Endodermal cell (in vitro differentiated cells): ENCODE measurements at regions not wholly inside any gene's neighbourhood (a gene's known extent, or its start where the extent isn't known, plus 50 kb on each side); places are given as distances from the start of the nearest gene placed in this dataset.

Experiments
- DNase-seq: peaks from one replicate; pipeline ENCODE4 v3.0.0-alpha.2; 2017
- H3K27ac ChIP-seq: 2 replicates; pipeline ENCODE4 v1.5.1; 2013; ENCODE audit warnings: mild to moderate bottlenecking, low read depth, low read length, moderate library complexity
- H3K27me3 ChIP-seq: 2 replicates; pipeline ENCODE4 v1.6.1; 2013; ENCODE audit warnings: mild to moderate bottlenecking, low read length, moderate library complexity; ENCODE audit not compliant: insufficient read depth, control insufficient read depth, poor library complexity, severe bottlenecking
- H3K36me3 ChIP-seq: 2 replicates; pipeline ENCODE4 v1.7.0; 2013; ENCODE audit warnings: mild to moderate bottlenecking, low read length, moderate library complexity; ENCODE audit not compliant: control insufficient read depth, insufficient read depth
- H3K4me1 ChIP-seq: one replicate; pipeline ENCODE4 v1.7.0; 2013; ENCODE audit warnings: low read length; ENCODE audit not compliant: control insufficient read depth, insufficient read depth
- H3K4me3 ChIP-seq: 2 replicates; pipeline ENCODE4 v1.5.1; 2013; ENCODE audit warnings: mild to moderate bottlenecking, low read length, moderate library complexity
- H3K9ac ChIP-seq: 2 replicates; pipeline ENCODE4 v1.6.1; 2013; ENCODE audit warnings: mild to moderate bottlenecking, low read length, moderate library complexity; ENCODE audit not compliant: poor library complexity, severe bottlenecking; ENCODE audit errors: extremely low read depth
- H3K9me3 ChIP-seq: 2 replicates; pipeline ENCODE4 v1.6.1; 2013; ENCODE audit warnings: mild to moderate bottlenecking, low read length, moderate library complexity; ENCODE audit not compliant: control insufficient read depth
- H3K27ac Mint-ChIP-seq: 2 replicates; pipeline ENCODE4 v1.8.0; 2020; ENCODE audit warnings: mixed read lengths
- H3K27me3 Mint-ChIP-seq: 2 replicates; pipeline ENCODE4 v1.8.0; 2021; ENCODE audit warnings: mild to moderate bottlenecking, mixed read lengths; ENCODE audit not compliant: insufficient read depth
- H3K36me3 Mint-ChIP-seq: 2 replicates; pipeline ENCODE4 v1.8.0; 2020; ENCODE audit warnings: low read depth, mixed read lengths
- H3K4me1 Mint-ChIP-seq: 2 replicates; pipeline ENCODE4 v1.8.0; 2020; ENCODE audit warnings: mixed read lengths
- H3K4me3 Mint-ChIP-seq: 2 replicates; pipeline ENCODE4 v1.8.0; 2020; ENCODE audit warnings: mild to moderate bottlenecking, moderate library complexity, mixed read lengths
- H3K9me3 Mint-ChIP-seq: 2 replicates; pipeline ENCODE4 v1.8.0; 2020; ENCODE audit warnings: mild to moderate bottlenecking, mixed read lengths
- whole genome bisulfite sequencing, 2 experiments: methylation state at CpG; one replicate each; pipeline versions ENCODE4 v1.1.5 to v1.1.7; 2013; ENCODE audit warnings: missing lambda C conversion rate in 2 of 2, mixed read lengths in 1 of 2; ENCODE audit not compliant: insufficient coverage in 1 of 2, insufficient read length in 1 of 2; 5-methylcytosine and 5-hydroxymethylcytosine counted together
- TF ChIP-seq, protein P1 (sequence below): fragments of 200-600 bp; sonication (generic); conservative IDR thresholded peaks from 2 replicates; pipeline ENCODE4 v1.5.0; 2021; ENCODE audit warnings: antibody characterized with exemption, mild to moderate bottlenecking

GRCh38 chr2:150169237-150169629 is 318.2 kb downstream of the RND3 start:
- Histone ChIP-seq H3K4me3 (no peak overlapping the region), H3K27ac (no peak overlapping the region), H3K36me3 (no peaks in the 10 kb centered on the region), H3K9ac (no peak overlapping the region), H3K27me3 (no peaks in the 10 kb centered on the region), H3K4me1 (no peaks in the 10 kb centered on the region), H3K9me3 (no peaks in the 10 kb centered on the region)
- no peaks in the 10 kb centered on the region for H3K36me3 Mint-ChIP-seq
- no peak for DNase-seq
- H3K27ac Mint-ChIP-seq: no peak overlapping the region
- H3K4me3 Mint-ChIP-seq: no peak overlapping the region
- peaks cover 9% of the 10 kb centered on the region for H3K9me3 Mint-ChIP-seq
- no peaks in the 10 kb centered on the region for H3K27me3 Mint-ChIP-seq
- no peaks in the 10 kb centered on the region for H3K4me1 Mint-ChIP-seq
- TF ChIP-seq, protein P1, sequence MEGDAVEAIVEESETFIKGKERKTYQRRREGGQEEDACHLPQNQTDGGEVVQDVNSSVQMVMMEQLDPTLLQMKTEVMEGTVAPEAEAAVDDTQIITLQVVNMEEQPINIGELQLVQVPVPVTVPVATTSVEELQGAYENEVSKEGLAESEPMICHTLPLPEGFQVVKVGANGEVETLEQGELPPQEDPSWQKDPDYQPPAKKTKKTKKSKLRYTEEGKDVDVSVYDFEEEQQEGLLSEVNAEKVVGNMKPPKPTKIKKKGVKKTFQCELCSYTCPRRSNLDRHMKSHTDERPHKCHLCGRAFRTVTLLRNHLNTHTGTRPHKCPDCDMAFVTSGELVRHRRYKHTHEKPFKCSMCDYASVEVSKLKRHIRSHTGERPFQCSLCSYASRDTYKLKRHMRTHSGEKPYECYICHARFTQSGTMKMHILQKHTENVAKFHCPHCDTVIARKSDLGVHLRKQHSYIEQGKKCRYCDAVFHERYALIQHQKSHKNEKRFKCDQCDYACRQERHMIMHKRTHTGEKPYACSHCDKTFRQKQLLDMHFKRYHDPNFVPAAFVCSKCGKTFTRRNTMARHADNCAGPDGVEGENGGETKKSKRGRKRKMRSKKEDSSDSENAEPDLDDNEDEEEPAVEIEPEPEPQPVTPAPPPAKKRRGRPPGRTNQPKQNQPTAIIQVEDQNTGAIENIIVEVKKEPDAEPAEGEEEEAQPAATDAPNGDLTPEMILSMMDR: no peak

DNA sequence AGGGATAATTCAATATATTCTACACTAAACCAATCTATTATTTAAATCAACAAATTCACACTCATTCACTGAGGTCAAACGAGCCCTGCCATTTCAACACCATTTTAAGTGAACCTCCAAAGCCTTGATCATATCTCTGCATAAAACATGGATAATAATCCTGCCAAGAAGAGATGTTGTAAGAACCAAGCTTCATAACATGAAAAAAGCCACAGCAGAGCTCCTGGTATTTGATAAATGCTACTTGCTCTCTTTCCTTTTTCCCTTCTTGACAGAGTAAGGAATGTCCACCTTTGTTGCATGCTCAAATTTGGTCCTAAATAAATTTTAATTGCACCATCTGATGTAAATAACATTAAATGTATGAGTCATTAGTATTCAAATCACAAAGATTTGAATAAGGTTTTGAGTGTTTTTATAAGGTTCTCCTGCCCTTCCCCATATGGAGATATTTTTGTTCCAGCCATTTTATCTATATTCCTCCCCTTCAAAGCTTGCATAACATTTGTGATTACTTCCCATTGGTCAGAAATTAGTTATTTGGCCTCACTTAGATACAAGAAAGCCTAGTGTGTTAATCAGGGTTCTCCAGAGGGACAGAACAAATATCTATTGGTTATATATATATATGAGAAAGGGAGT is 318.8 kb downstream of the RND3 start:
- Mint-ChIP-seq H3K4me1 (no peaks in the 10 kb centered on the region), H3K9me3 (peaks cover 9% of the 10 kb centered on the region), H3K36me3 (no peaks in the 10 kb centered on the region), H3K27me3 (no peaks in the 10 kb centered on the region), H3K4me3 (no peak overlapping the region), H3K27ac (no peak overlapping the region)
- TF ChIP-seq, protein P1: no peak
- no peaks in the 10 kb centered on the region for H3K36me3 ChIP-seq
- H3K27ac ChIP-seq: no peak overlapping the region
- no peaks in the 10 kb centered on the region for H3K27me3 ChIP-seq
- 80 to 100% methylated on average over 1 of the region's 1 CpG for WGBS, 2 experiments
- H3K9ac ChIP-seq: no peak overlapping the region
- no peaks in the 10 kb centered on the region for H3K9me3 ChIP-seq
- no peak for DNase-seq
- H3K4me1 ChIP-seq: no peaks in the 10 kb centered on the region
- H3K4me3 ChIP-seq: no peak overlapping the region

DNA sequence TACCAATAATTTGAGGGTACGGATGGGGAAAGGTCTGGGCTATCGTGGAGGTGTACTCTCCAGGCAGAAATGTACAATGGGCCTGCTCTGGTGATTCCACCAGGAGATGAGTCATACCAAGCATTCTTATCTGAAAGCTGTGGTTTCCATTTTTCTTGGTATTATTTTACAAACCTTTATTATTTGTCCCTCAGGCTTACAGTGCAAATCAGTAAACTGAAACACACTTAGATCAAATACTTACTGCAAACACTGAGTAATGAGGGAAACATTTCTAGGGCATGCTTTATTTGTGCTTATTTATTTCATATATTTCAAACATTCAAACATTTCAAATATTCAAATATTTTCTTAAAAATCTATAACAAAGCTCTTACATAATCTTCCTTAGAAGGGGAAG is 319.8 kb downstream of the RND3 start:
- peaks cover 5% of the 10 kb centered on the region for H3K4me1 Mint-ChIP-seq
- Histone ChIP-seq H3K9me3 (no peaks in the 10 kb centered on the region), H3K27me3 (no peaks in the 10 kb centered on the region), H3K4me1 (no peaks in the 10 kb centered on the region), H3K36me3 (no peaks in the 10 kb centered on the region), H3K4me3 (no peak overlapping the region), H3K27ac (no peak overlapping the region), H3K9ac (no peak overlapping the region)
- no peaks in the 10 kb centered on the region for H3K36me3 Mint-ChIP-seq
- no peak for DNase-seq
- peaks cover 9% of the 10 kb centered on the region for H3K9me3 Mint-ChIP-seq
- no peaks in the 10 kb centered on the region for H3K27me3 Mint-ChIP-seq
- H3K4me3 Mint-ChIP-seq: no peak overlapping the region
- H3K27ac Mint-ChIP-seq: no peak overlapping the region
- TF ChIP-seq, protein P1: no peak
- 98 to 100% methylated on average over 2 of the region's 2 CpGs for WGBS, 2 experiments
